ENCODE measurements at regions not wholly inside any gene's neighbourhood (a gene's known extent, or its start where the extent isn't known, plus 50 kb on each side); places are given as distances from the start of the nearest gene placed in this dataset.

DNA sequence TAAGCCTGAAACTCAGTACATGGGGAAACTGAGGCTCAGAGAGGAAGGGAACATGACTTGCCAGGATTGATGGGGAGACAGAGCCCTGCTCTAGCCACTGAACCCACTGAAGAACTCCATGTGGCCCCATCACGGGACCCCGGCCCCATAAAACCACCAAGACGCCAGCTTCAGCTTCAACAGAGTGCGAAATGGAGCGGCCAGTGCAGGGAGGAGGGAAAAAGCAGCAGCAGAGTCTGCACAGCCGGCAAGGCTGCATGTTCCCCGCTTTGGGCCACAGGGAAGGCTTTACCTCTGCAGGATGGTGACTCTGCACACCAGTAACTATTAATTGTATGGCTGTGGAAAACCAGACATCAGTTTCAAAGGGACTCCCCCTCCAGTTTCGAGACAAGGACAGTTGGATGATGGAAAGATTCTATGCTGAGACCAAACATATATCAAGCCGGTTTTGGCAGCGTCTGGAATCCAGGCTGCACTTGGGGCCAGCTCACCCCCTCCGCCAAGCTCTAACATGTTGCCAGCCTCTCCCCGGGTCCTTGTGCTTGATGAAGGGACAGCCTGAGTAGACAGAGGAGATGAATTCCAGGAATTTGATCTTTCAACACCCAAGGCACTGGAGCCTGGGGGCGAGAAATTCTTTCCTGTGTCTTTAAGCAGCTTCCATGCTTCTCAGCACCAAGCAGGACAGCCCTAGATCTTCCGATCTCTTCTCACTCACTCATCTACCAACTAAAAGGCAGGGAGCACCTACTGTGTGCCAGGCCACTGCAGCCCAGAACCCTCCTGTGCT lies 55.7 kb upstream of the BCL11B start:
- Histone ChIP-seq H3K36me3 (ENCODE audit: control insufficient read depth in 4 of 4, insufficient read depth in 4 of 4, low read length in 3 of 4) (no peaks in the 10 kb centered on the region), H3K9me3 (ENCODE audit: control extremely low read depth in 1 of 5, control insufficient read depth in 4 of 5, insufficient read depth in 2 of 5, low read depth in 1 of 5, low read length in 4 of 5) (no peaks in the 10 kb centered on the region), H3K27me3 (replicated peaks in 2 of 5; ENCODE audit: control insufficient read depth in 4 of 5, insufficient read depth in 5 of 5, low read length in 4 of 5) (peaks cover 0 to 16% (median 0%) of the 10 kb centered on the region in 5 experiments), H3K4me1 (ENCODE audit: control extremely low read depth in 1 of 4, control insufficient read depth in 4 of 4, insufficient read depth in 4 of 4, low read length in 3 of 4) (peaks cover 0 to 2% (median 0%) of the 10 kb centered on the region in 4 experiments), H3K27ac (ENCODE audit: insufficient read depth in 1 of 2, low read depth in 1 of 2, low read length in 2 of 2, poor library complexity in 1 of 2, severe bottlenecking in 2 of 2) (no peak overlapping the region), H3K4me3 (ENCODE audit: control insufficient read depth in 1 of 7, extremely low read depth in 1 of 7, insufficient read depth in 4 of 7, low read depth in 2 of 7, low read length in 6 of 7) (no peak overlapping the region)
- no peak for DNase-seq
- ChIA-PET CTCF (no interaction called here), POLR2A (no interaction called here)
- 76% methylated on average over 13 of the region's 14 CpGs for WGBS (ENCODE audit: insufficient coverage)

DNA sequence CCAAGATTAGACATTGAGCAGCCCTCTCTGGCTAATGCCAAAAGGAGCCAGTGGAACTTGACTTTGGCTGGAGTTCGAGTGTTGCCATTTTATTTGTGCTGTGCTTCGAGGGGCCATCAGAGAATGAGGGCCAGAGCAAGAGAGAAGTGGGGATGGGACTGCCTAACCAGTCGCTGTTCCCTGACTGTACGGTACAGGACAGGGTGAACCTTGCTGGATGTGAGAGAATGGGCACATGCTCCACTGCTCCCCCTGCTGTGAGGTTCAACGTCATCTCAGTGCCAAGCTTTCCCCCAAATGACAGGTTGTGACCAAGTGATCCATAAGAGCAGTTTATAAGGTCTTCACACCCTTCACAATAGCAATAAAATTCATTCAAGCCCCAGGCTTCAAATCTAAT lies 55.1 kb upstream of the BCL11B start:
- H3K27me3 ChIP-seq (replicated peaks in 2 of 5; ENCODE audit: control insufficient read depth in 4 of 5, insufficient read depth in 5 of 5, low read length in 4 of 5), result peaks cover 0 to 16% (median 0%) of the 10 kb centered on the region in 5 experiments
- H3K4me1 ChIP-seq (ENCODE audit: control extremely low read depth in 1 of 4, control insufficient read depth in 4 of 4, insufficient read depth in 4 of 4, low read length in 3 of 4), result peaks cover 0 to 2% (median 0%) of the 10 kb centered on the region in 4 experiments
- ChIA-PET CTCF (no interaction called here), POLR2A (no interaction called here)
- H3K27ac ChIP-seq (ENCODE audit: insufficient read depth in 1 of 2, low read depth in 1 of 2, low read length in 2 of 2, poor library complexity in 1 of 2, severe bottlenecking in 2 of 2), result no peak overlapping the region
- DNase-seq, result no peak
- H3K36me3 ChIP-seq (ENCODE audit: control insufficient read depth in 4 of 4, insufficient read depth in 4 of 4, low read length in 3 of 4), result no peaks in the 10 kb centered on the region
- no peaks in the 10 kb centered on the region for H3K9me3 ChIP-seq (ENCODE audit: control extremely low read depth in 1 of 5, control insufficient read depth in 4 of 5, insufficient read depth in 2 of 5, low read depth in 1 of 5, low read length in 4 of 5)
- WGBS (ENCODE audit: insufficient coverage), result 96% methylated on average over 4 of the region's 5 CpGs
- H3K4me3 ChIP-seq (ENCODE audit: control insufficient read depth in 1 of 7, extremely low read depth in 1 of 7, insufficient read depth in 4 of 7, low read depth in 2 of 7, low read length in 6 of 7), result no peak overlapping the region

DNA sequence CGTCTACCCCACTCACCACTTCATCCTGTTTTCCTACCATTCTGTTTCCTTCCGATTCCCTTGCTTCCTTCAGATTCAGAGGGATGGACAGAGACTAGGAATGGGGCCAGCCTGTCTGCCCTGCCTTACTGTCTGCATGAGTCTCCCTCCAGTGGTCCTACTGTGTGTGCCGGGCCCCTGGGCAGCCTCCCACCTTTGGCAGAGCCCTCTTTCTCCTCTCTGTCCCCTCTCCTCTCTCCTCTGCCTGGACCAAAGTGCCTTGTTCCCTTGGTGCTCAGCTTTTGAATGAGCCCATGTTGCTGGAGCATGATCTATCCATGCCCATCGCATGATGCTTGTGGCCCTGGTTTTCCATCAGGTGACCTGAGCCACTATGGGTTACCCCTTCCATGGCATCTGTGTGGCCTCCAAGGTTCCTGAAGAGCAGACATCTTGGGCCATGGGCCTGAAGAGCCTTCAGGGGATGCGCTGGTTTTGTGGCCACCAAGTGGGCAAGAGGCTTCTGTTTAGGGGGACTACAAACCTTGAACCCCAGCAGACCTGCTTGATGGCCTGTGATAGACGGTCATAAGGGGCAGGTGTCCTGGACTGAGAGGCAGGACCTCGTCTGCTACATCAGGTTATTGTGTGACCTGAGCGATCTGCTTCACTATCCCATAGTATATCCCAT lies 54.2 kb upstream of the BCL11B start:
- ChIA-PET CTCF (no interaction called here), POLR2A (no interaction called here)
- no peak for DNase-seq
- H3K4me3 ChIP-seq (ENCODE audit: control insufficient read depth in 1 of 7, extremely low read depth in 1 of 7, insufficient read depth in 4 of 7, low read depth in 2 of 7, low read length in 6 of 7), result no peak overlapping the region
- H3K27ac ChIP-seq (ENCODE audit: insufficient read depth in 1 of 2, low read depth in 1 of 2, low read length in 2 of 2, poor library complexity in 1 of 2, severe bottlenecking in 2 of 2), result no peak overlapping the region
- 97% methylated on average over 7 of the region's 8 CpGs for WGBS (ENCODE audit: insufficient coverage)
- H3K36me3 ChIP-seq (ENCODE audit: control insufficient read depth in 4 of 4, insufficient read depth in 4 of 4, low read length in 3 of 4), result no peaks in the 10 kb centered on the region
- H3K9me3 ChIP-seq (ENCODE audit: control extremely low read depth in 1 of 5, control insufficient read depth in 4 of 5, insufficient read depth in 2 of 5, low read depth in 1 of 5, low read length in 4 of 5), result no peaks in the 10 kb centered on the region
- H3K4me1 ChIP-seq (ENCODE audit: control extremely low read depth in 1 of 4, control insufficient read depth in 4 of 4, insufficient read depth in 4 of 4, low read length in 3 of 4), result peaks cover 0 to 2% (median 0%) of the 10 kb centered on the region in 4 experiments
- peaks cover 0 to 16% (median 2%) of the 10 kb centered on the region in 5 experiments for H3K27me3 ChIP-seq (replicated peaks in 2 of 5; ENCODE audit: control insufficient read depth in 4 of 5, insufficient read depth in 5 of 5, low read length in 4 of 5)

DNA sequence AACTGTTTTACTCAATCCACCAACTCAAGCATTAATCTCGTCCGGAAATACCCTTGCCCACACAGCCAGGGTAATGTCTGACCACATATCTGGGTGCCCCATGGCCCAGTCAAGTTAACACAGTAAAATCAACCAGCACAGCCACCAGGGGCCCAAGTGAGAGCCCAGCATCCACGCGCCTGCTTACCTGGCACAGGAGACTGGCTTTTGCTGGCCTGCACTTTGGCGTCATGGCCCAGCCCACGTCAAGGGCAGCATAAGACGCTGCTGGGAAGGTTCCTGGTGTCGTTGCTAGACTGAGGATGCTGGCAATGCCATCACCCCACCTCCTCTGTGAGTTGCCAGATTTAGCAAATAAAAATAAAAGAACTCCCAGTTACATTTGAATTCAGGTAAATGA lies 53.6 kb upstream of the BCL11B start:
- Histone ChIP-seq H3K36me3 (ENCODE audit: control insufficient read depth in 4 of 4, insufficient read depth in 4 of 4, low read length in 3 of 4) (no peaks in the 10 kb centered on the region), H3K9me3 (ENCODE audit: control extremely low read depth in 1 of 5, control insufficient read depth in 4 of 5, insufficient read depth in 2 of 5, low read depth in 1 of 5, low read length in 4 of 5) (no peaks in the 10 kb centered on the region), H3K4me1 (ENCODE audit: control extremely low read depth in 1 of 4, control insufficient read depth in 4 of 4, insufficient read depth in 4 of 4, low read length in 3 of 4) (peaks cover 0 to 2% (median 0%) of the 10 kb centered on the region in 4 experiments), H3K4me3 (ENCODE audit: control insufficient read depth in 1 of 7, extremely low read depth in 1 of 7, insufficient read depth in 4 of 7, low read depth in 2 of 7, low read length in 6 of 7) (no peak overlapping the region), H3K27me3 (replicated peaks in 2 of 5; ENCODE audit: control insufficient read depth in 4 of 5, insufficient read depth in 5 of 5, low read length in 4 of 5) (peaks cover 0 to 16% (median 3%) of the 10 kb centered on the region in 5 experiments), H3K27ac (ENCODE audit: insufficient read depth in 1 of 2, low read depth in 1 of 2, low read length in 2 of 2, poor library complexity in 1 of 2, severe bottlenecking in 2 of 2) (no peak overlapping the region)
- ChIA-PET CTCF (no interaction called here), POLR2A (no interaction called here)
- 98% methylated on average over 6 of the region's 8 CpGs for WGBS (ENCODE audit: insufficient coverage)
- DNase-seq, result no peak

GRCh38 chr14:99325016-99325415 lies 53.0 kb upstream of the BCL11B start:
- H3K27me3 ChIP-seq (replicated peaks in 2 of 5; ENCODE audit: control insufficient read depth in 4 of 5, insufficient read depth in 5 of 5, low read length in 4 of 5), result peaks cover 0 to 16% (median 3%) of the 10 kb centered on the region in 5 experiments
- POLR2A ChIA-PET, result no interaction called here
- CTCF ChIA-PET, result no interaction called here
- WGBS (ENCODE audit: insufficient coverage), result 90% methylated on average over 7 of the region's 9 CpGs
- no peaks in the 10 kb centered on the region for H3K36me3 ChIP-seq (ENCODE audit: control insufficient read depth in 4 of 4, insufficient read depth in 4 of 4, low read length in 3 of 4)
- peaks cover 0 to 4% (median 0%) of the 10 kb centered on the region in 4 experiments for H3K4me1 ChIP-seq (ENCODE audit: control extremely low read depth in 1 of 4, control insufficient read depth in 4 of 4, insufficient read depth in 4 of 4, low read length in 3 of 4)
- DNase-seq, result no peak
- no peak overlapping the region for H3K27ac ChIP-seq (ENCODE audit: insufficient read depth in 1 of 2, low read depth in 1 of 2, low read length in 2 of 2, poor library complexity in 1 of 2, severe bottlenecking in 2 of 2)
- no peak overlapping the region for H3K4me3 ChIP-seq (ENCODE audit: control insufficient read depth in 1 of 7, extremely low read depth in 1 of 7, insufficient read depth in 4 of 7, low read depth in 2 of 7, low read length in 6 of 7)
- no peaks in the 10 kb centered on the region for H3K9me3 ChIP-seq (ENCODE audit: control extremely low read depth in 1 of 5, control insufficient read depth in 4 of 5, insufficient read depth in 2 of 5, low read depth in 1 of 5, low read length in 4 of 5)

DNA sequence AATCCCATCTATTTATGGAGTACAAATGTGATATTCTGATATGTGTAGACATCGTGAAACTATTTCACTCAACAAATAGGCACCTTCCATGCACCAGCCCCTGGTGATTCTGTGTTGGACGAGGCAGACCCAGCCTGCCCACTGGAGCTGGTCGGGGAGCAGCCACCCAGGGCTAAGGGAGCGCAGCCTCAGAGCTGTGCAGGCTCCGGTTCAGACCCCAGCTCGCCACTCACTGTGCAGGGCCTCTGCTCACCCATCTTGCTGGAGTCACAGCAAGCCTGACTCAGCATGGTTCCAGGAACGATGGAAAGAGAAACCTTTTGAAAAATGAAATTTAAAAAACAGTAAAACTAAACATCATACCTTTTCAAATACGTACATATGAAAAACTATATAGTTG lies 52.3 kb upstream of the BCL11B start:
- no peak for DNase-seq
- CTCF ChIA-PET, result interaction anchor here (0.9 kb wide), 1 partner anchor 91 kb away, joined by 6 read pairs; no protein-coding TSS in a partner anchor
- no peak overlapping the region for H3K27ac ChIP-seq (ENCODE audit: insufficient read depth in 1 of 2, low read depth in 1 of 2, low read length in 2 of 2, poor library complexity in 1 of 2, severe bottlenecking in 2 of 2)

DNA sequence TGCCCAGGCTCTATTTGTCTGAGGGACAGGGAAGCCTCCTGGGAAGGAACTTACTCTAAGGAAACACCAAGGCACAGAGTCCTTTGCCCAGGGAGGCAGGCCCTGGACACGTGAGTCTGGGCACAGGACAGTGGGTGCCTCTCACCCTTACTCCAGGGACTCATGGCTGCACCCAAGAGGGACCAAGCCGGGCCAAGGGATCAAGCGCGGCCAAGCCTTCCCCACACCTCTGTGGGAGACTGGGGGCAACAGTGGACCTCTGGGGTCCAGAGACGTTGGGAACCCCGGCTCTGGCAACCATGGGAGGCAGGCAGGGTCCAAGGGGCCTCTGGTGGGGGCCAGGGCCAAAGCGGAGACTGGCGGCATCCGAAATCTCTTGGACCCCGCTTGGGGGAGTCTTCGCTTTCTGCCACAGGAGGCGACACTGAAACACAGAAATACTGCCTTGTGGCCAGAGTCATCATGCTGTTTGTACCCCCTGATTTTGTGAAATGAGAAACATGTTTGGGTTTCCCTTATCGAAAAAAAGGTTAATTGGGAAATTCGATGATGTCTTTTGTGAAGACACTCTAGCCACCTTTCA lies 51.7 kb upstream of the BCL11B start:
- DNase-seq, result no peak
- Histone ChIP-seq H3K9me3 (ENCODE audit: control extremely low read depth in 1 of 5, control insufficient read depth in 4 of 5, insufficient read depth in 2 of 5, low read depth in 1 of 5, low read length in 4 of 5) (no peaks in the 10 kb centered on the region), H3K27ac (ENCODE audit: insufficient read depth in 1 of 2, low read depth in 1 of 2, low read length in 2 of 2, poor library complexity in 1 of 2, severe bottlenecking in 2 of 2) (no peak overlapping the region), H3K36me3 (ENCODE audit: control insufficient read depth in 4 of 4, insufficient read depth in 4 of 4, low read length in 3 of 4) (no peaks in the 10 kb centered on the region), H3K4me3 (ENCODE audit: control insufficient read depth in 1 of 7, extremely low read depth in 1 of 7, insufficient read depth in 4 of 7, low read depth in 2 of 7, low read length in 6 of 7) (no peak overlapping the region), H3K27me3 (replicated peaks in 2 of 5; ENCODE audit: control insufficient read depth in 4 of 5, insufficient read depth in 5 of 5, low read length in 4 of 5) (peaks cover 0 to 16% (median 2%) of the 10 kb centered on the region in 5 experiments), H3K4me1 (ENCODE audit: control extremely low read depth in 1 of 4, control insufficient read depth in 4 of 4, insufficient read depth in 4 of 4, low read length in 3 of 4) (peaks cover 0 to 5% (median 0%) of the 10 kb centered on the region in 4 experiments)
- POLR2A ChIA-PET, result no interaction called here
- CTCF ChIA-PET, result interaction anchor here (0.9 to 2.5 kb wide), 2 partner anchors 92 kb away, joined by 6 to 9 read pairs; no protein-coding TSS in a partner anchor
- 94% methylated on average over 14 of the region's 14 CpGs for WGBS (ENCODE audit: insufficient coverage)

More for the DNA sequence above, 52.3 kb upstream of the BCL11B start:
- Histone ChIP-seq H3K4me1 (ENCODE audit: control extremely low read depth in 1 of 4, control insufficient read depth in 4 of 4, insufficient read depth in 4 of 4, low read length in 3 of 4) (peaks cover 0 to 5% (median 0%) of the 10 kb centered on the region in 4 experiments), H3K36me3 (ENCODE audit: control insufficient read depth in 4 of 4, insufficient read depth in 4 of 4, low read length in 3 of 4) (no peaks in the 10 kb centered on the region), H3K4me3 (ENCODE audit: control insufficient read depth in 1 of 7, extremely low read depth in 1 of 7, insufficient read depth in 4 of 7, low read depth in 2 of 7, low read length in 6 of 7) (no peak overlapping the region), H3K27me3 (replicated peaks in 2 of 5; ENCODE audit: control insufficient read depth in 4 of 5, insufficient read depth in 5 of 5, low read length in 4 of 5) (peaks cover 0 to 16% (median 2%) of the 10 kb centered on the region in 5 experiments), H3K9me3 (ENCODE audit: control extremely low read depth in 1 of 5, control insufficient read depth in 4 of 5, insufficient read depth in 2 of 5, low read depth in 1 of 5, low read length in 4 of 5) (no peaks in the 10 kb centered on the region)
- WGBS (ENCODE audit: insufficient coverage), result 86% methylated on average over 2 of the region's 8 CpGs
- POLR2A ChIA-PET, result no interaction called here
